Erythroblast (primary cell): ENCODE measurements at regions not wholly inside any gene's neighbourhood (a gene's known extent, or its start where the extent isn't known, plus 50 kb on each side); places are given as distances from the start of the nearest gene placed in this dataset.

Experiments
- GATA1 ChIP-seq: IDR thresholded peaks from 2 replicates; pipeline ENCODE4 v1.6.1; 2011; ENCODE audit warnings: low read depth, mild to moderate bottlenecking, control low read depth, low read length, moderate library complexity
- POLR2A ChIP-seq: IDR thresholded peaks from 2 replicates; pipeline ENCODE4 v1.6.1; 2011; ENCODE audit warnings: mild to moderate bottlenecking, low read length

DNA sequence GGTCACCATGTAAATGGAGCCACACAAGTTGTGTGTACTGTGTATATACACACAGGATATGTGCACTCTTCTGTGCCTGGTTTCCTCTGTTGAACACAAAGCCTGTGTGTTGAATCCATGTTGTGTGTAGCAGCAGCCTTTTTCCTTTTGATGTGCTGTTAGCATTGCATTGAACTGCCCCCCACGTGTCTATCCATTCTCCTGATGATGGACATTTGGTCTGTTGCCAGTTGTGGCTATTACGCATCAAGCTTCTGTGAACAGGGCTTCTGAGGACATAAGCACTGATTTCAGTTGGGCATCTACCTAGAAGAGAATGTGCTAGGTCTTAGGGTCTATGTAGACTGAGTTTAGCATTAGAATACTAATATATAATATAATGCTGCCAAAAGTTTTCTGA, 77.4 kb downstream of the LSM3 start:
- TF ChIP-seq POLR2A (no peak), GATA1 (no peak)
